Liver (tissue), 7 donors: ENCODE measurements at regions not wholly inside any gene's neighbourhood (a gene's known extent, or its start where the extent isn't known, plus 50 kb on each side); places are given as distances from the start of the nearest gene placed in this dataset.

Experiments
- DNase-seq: peaks from one replicate; pipeline ENCODE4 v3.0.0-alpha.2; 2017; ENCODE audit warnings: low spot score
- H3K27ac ChIP-seq, 2 donors: one replicate each; pipeline ENCODE4 v1.7.0; 2013; ENCODE audit warnings: inconsistent platforms in 2 of 2, low read length in 2 of 2, control low read depth in 1 of 2, low read depth in 1 of 2, mild to moderate bottlenecking in 1 of 2
- H3K27me3 ChIP-seq, 4 donors: one replicate each; pipeline versions ENCODE4 v1.6.1 to v1.7.0; 2013; ENCODE audit warnings: low read length in 3 of 4, inconsistent platforms in 1 of 4, mild to moderate bottlenecking in 1 of 4, moderate library complexity in 1 of 4; ENCODE audit not compliant: control insufficient read depth in 4 of 4, insufficient read depth in 4 of 4
- H3K36me3 ChIP-seq, 4 donors: one replicate each; pipeline versions ENCODE4 v1.6.1 to v1.7.0; 2013; ENCODE audit warnings: low read length in 3 of 4, mild to moderate bottlenecking in 3 of 4, low read depth in 1 of 4, moderate library complexity in 1 of 4; ENCODE audit not compliant: control insufficient read depth in 4 of 4, insufficient read depth in 3 of 4
- H3K4me1 ChIP-seq, 4 donors: one replicate each; pipeline versions ENCODE4 v1.6.1 to v1.7.0; 2013; ENCODE audit warnings: low read length in 3 of 4, mild to moderate bottlenecking in 3 of 4, moderate library complexity in 1 of 4; ENCODE audit not compliant: control insufficient read depth in 4 of 4, insufficient read depth in 4 of 4
- H3K4me3 ChIP-seq, 3 donors: one replicate each; pipeline versions ENCODE4 v1.6.1 to v1.7.0; 2013; ENCODE audit warnings: low read length in 3 of 3, control low read depth in 1 of 3, low read depth in 1 of 3, mild to moderate bottlenecking in 1 of 3
- H3K9ac ChIP-seq, 2 donors: one replicate each; pipeline ENCODE4 v1.7.0; 2013; ENCODE audit warnings: low read length in 2 of 2, mild to moderate bottlenecking in 2 of 2, moderate library complexity in 2 of 2, control low read depth in 1 of 2, low read depth in 1 of 2
- H3K9me3 ChIP-seq, 4 donors: one replicate each; pipeline versions ENCODE4 v1.6.1 to v1.7.0; 2013; ENCODE audit warnings: low read length in 3 of 4; ENCODE audit not compliant: control insufficient read depth in 4 of 4
- ATF3 ChIP-seq: IDR thresholded peaks from 2 replicates; pipeline ENCODE4 v1.6.1; 2016; ENCODE audit warnings: antibody characterized with exemption
- EGR1 ChIP-seq, 2 donors: IDR thresholded peaks; 2 replicates each; pipeline ENCODE4 v1.6.1; 2016 to 2018; ENCODE audit warnings: antibody characterized with exemption in 2 of 2, low read depth in 2 of 2
- FOXA2 ChIP-seq: IDR thresholded peaks from 2 replicates; pipeline ENCODE4 v1.6.1; 2016; ENCODE audit warnings: antibody characterized with exemption
- GABPA ChIP-seq, 2 donors: IDR thresholded peaks in 1 of 2; conservative IDR thresholded peaks in 1 of 2; 2 replicates each; pipeline ENCODE4 v1.6.1; 2016; ENCODE audit warnings: antibody characterized with exemption in 2 of 2, mild to moderate bottlenecking in 1 of 2, moderate library complexity in 1 of 2
- HNF4A ChIP-seq, 2 donors: conservative IDR thresholded peaks; 2 replicates each; pipeline ENCODE4 v1.6.1; 2016; ENCODE audit warnings: antibody characterized with exemption in 2 of 2, mild to moderate bottlenecking in 2 of 2
- HNF4G ChIP-seq: IDR thresholded peaks from 2 replicates; pipeline ENCODE4 v1.6.1; 2016; ENCODE audit warnings: antibody characterized with exemption
- JUND ChIP-seq, 2 donors: IDR thresholded peaks; 2 replicates each; pipeline ENCODE4 v1.6.1; 2016; ENCODE audit warnings: antibody characterized with exemption in 2 of 2
- NR2F2 ChIP-seq: IDR thresholded peaks from 2 replicates; pipeline ENCODE4 v1.6.1; 2016; ENCODE audit warnings: antibody characterized with exemption
- RAD21 ChIP-seq, 2 donors: IDR thresholded peaks; 2 replicates each; pipeline ENCODE4 v1.6.1; 2016; ENCODE audit warnings: antibody characterized with exemption in 2 of 2, mild to moderate bottlenecking in 2 of 2
- RXRA ChIP-seq, 2 donors: IDR thresholded peaks; 2 replicates each; pipeline ENCODE4 v1.6.1; 2017 to 2018; ENCODE audit warnings: antibody characterized with exemption in 2 of 2, mild to moderate bottlenecking in 1 of 2
- SP1 ChIP-seq: IDR thresholded peaks from 2 replicates; pipeline ENCODE4 v1.6.1; 2018; ENCODE audit warnings: antibody characterized with exemption, mild to moderate bottlenecking
- TAF1 ChIP-seq: conservative IDR thresholded peaks from 2 replicates; pipeline ENCODE4 v1.6.1; 2016; ENCODE audit warnings: antibody characterized with exemption, mild to moderate bottlenecking
- YY1 ChIP-seq: IDR thresholded peaks from 2 replicates; pipeline ENCODE4 v1.6.1; 2016; ENCODE audit warnings: antibody characterized with exemption, mild to moderate bottlenecking
- WGBS: extraction: QIAGEN DNeasy Blood & Tissue Kit; methylation state at CpG from one replicate; pipeline ENCODE4 v1.1.7; 2013; 5-methylcytosine and 5-hydroxymethylcytosine counted together
- TF ChIP-seq, protein P1 (sequence below): IDR thresholded peaks from 2 replicates; pipeline ENCODE4 v1.6.1; 2016; ENCODE audit warnings: antibody characterized with exemption
- TF ChIP-seq, protein P2 (sequence below): IDR thresholded peaks from 2 replicates; pipeline ENCODE4 v1.6.1; 2016; ENCODE audit warnings: antibody characterized with exemption, mild to moderate bottlenecking
- donor health status: healthy.
- donor health status: healthy.
- donor health status: healthy.
- donor health status: healthy.

- TF ChIP-seq TAF1: no peak
- WGBS: 40% methylated on average over 4 of the region's 4 CpGs
- no peaks in the 10 kb centered on the region for H3K9me3 ChIP-seq
- H3K9ac ChIP-seq: no peak overlapping the region
- no peak overlapping the region for H3K27ac ChIP-seq
- H3K36me3 ChIP-seq: no peaks in the 10 kb centered on the region
- no peak overlapping the region for H3K4me3 ChIP-seq
- no peaks in the 10 kb centered on the region for H3K4me1 ChIP-seq
- peaks cover 0 to 21% (median 2%) of the 10 kb centered on the region in 4 donors for H3K27me3 ChIP-seq
- no peak for DNase-seq
These were observed 150.3 kb downstream of the LINC00237 start for GRCh38 chr20:20955892-20956291.

DNA sequence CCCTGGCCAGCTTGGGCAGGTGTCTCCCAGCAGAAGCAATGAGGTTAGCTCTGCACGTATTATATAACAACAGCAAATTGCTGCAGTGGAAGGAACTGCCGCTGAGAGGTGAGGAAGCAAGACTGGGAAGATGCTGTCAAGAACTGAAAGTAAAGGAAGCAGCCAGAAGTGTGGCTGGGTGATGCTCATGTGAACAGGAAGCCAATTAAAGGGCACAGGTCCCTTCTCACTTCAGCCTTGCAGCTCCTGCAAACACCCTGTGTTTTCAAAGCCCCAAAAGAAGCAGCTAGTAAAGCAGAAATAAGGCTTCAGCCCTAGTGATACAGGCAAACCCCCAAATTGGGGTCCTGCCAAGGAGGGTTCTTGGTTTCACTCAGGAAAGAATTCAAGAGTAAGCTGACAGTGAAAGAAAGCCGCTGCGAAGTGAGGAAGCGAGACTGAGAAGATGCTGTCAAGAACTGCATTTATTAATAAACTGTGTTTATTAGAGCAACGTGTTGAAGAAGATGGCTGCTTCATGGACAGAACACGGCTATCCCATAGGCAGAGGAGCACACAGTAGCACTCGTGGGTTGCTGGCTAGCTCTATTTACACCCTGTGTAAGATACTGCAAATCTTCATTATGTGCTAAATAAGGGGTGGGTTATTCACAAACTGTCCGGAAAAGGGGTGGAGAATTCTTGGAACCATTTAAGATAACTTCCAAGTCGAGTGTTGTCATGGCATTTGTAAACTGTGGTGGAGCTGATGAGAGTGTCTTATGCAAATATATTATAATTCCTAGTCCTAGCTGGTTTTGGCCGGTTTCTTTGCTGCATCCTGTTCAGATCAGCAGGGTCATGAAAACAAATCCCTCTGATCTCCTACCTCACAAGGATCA is 152.2 kb downstream of the LINC00237 start:
- Histone ChIP-seq H3K4me1 (no peaks in the 10 kb centered on the region), H3K4me3 (no peak overlapping the region), H3K27ac (no peak overlapping the region), H3K27me3 (peaks cover 0 to 18% (median 2%) of the 10 kb centered on the region in 4 donors), H3K36me3 (no peaks in the 10 kb centered on the region), H3K9ac (no peak overlapping the region), H3K9me3 (no peaks in the 10 kb centered on the region)
- no peak for DNase-seq
- TF ChIP-seq JUND (IDR thresholded peaks at IDR 0.05) (no peak), HNF4A (conservative IDR thresholded peaks at IDR 0.05) (no peak), RAD21 (IDR thresholded peaks at IDR 0.05) (no peak), ATF3 (no peak), YY1 (no peak), NR2F2 (no peak), SP1 (no peak), TAF1 (no peak), EGR1 (IDR thresholded peaks at IDR 0.05; ENCODE audit: low read depth in 2 of 2) (no peak), FOXA2 (no peak)
- TF ChIP-seq, protein P1, sequence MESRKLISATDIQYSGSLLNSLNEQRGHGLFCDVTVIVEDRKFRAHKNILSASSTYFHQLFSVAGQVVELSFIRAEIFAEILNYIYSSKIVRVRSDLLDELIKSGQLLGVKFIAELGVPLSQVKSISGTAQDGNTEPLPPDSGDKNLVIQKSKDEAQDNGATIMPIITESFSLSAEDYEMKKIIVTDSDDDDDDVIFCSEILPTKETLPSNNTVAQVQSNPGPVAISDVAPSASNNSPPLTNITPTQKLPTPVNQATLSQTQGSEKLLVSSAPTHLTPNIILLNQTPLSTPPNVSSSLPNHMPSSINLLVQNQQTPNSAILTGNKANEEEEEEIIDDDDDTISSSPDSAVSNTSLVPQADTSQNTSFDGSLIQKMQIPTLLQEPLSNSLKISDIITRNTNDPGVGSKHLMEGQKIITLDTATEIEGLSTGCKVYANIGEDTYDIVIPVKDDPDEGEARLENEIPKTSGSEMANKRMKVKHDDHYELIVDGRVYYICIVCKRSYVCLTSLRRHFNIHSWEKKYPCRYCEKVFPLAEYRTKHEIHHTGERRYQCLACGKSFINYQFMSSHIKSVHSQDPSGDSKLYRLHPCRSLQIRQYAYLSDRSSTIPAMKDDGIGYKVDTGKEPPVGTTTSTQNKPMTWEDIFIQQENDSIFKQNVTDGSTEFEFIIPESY: no peak
- WGBS: 59% methylated on average over 11 of the region's 11 CpGs

DNA sequence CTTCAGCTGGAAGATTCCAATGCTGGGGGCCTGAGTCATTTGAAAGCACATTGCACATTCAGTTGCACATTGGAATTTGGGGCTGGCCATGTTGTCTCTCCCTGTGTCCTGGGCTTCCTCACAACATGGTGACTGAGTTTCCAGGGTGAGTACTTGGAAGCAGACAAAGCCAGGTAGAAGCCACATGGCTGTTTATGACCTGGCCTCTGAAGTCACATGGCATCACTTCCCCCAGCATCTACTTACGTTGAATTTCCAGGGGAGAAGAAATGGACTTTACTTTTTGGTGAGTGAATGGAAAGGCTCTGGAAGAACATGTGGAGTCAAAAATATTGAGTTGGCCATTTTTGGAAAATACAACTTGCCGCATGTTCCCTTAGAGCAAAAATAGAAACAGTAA is 155.5 kb downstream of the LINC00237 start:
- H3K4me1 ChIP-seq: no peaks in the 10 kb centered on the region
- H3K9ac ChIP-seq: no peak overlapping the region
- no peak overlapping the region for H3K27ac ChIP-seq
- H3K4me3 ChIP-seq: no peak overlapping the region
- WGBS: 78% methylated on average over 2 of the region's 2 CpGs
- TF ChIP-seq HNF4G (no peak), RAD21 (IDR thresholded peaks at IDR 0.05) (no peak), TAF1 (no peak), SP1 (no peak), RXRA (IDR thresholded peaks at IDR 0.05) (no peak), JUND (IDR thresholded peaks at IDR 0.05) (no peak), FOXA2 (no peak), GABPA (IDR thresholded peaks at IDR 0.05 in 1 of 2, conservative IDR thresholded peaks at IDR 0.05 in 1 of 2) (no peak), NR2F2 (no peak)
- TF ChIP-seq, protein P2, sequence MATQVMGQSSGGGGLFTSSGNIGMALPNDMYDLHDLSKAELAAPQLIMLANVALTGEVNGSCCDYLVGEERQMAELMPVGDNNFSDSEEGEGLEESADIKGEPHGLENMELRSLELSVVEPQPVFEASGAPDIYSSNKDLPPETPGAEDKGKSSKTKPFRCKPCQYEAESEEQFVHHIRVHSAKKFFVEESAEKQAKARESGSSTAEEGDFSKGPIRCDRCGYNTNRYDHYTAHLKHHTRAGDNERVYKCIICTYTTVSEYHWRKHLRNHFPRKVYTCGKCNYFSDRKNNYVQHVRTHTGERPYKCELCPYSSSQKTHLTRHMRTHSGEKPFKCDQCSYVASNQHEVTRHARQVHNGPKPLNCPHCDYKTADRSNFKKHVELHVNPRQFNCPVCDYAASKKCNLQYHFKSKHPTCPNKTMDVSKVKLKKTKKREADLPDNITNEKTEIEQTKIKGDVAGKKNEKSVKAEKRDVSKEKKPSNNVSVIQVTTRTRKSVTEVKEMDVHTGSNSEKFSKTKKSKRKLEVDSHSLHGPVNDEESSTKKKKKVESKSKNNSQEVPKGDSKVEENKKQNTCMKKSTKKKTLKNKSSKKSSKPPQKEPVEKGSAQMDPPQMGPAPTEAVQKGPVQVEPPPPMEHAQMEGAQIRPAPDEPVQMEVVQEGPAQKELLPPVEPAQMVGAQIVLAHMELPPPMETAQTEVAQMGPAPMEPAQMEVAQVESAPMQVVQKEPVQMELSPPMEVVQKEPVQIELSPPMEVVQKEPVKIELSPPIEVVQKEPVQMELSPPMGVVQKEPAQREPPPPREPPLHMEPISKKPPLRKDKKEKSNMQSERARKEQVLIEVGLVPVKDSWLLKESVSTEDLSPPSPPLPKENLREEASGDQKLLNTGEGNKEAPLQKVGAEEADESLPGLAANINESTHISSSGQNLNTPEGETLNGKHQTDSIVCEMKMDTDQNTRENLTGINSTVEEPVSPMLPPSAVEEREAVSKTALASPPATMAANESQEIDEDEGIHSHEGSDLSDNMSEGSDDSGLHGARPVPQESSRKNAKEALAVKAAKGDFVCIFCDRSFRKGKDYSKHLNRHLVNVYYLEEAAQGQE: no peak
- TF ChIP-seq, protein P1: no peak
- no peak for DNase-seq
- peaks cover 0 to 4% (median 0%) of the 10 kb centered on the region in 4 donors for H3K9me3 ChIP-seq
- peaks cover 0 to 13% (median 0%) of the 10 kb centered on the region in 4 donors for H3K27me3 ChIP-seq
- H3K36me3 ChIP-seq: no peaks in the 10 kb centered on the region
